ENCODE measurements at regions not wholly inside any gene's neighbourhood (a gene's known extent, or its start where the extent isn't known, plus 50 kb on each side); places are given as distances from the start of the nearest gene placed in this dataset.

- TF ChIP-seq CTCF (conservative IDR thresholded peaks at IDR 0.05; ENCODE audit: low read length) (no peak), EZH2phosphoT487 (IDR thresholded peaks at IDR 0.05; ENCODE audit: borderline replicate concordance) (no peak)
These were observed 174.4 kb upstream of the NUDT10 start for GRCh38 chrX:51158231-51158630.
